T-helper 2 cell (primary cell): ENCODE measurements at regions not wholly inside any gene's neighbourhood (a gene's known extent, or its start where the extent isn't known, plus 50 kb on each side); places are given as distances from the start of the nearest gene placed in this dataset.

Experiments used
- DNase-seq, 5 experiments: peaks; one replicate each; pipeline versions ENCODE4 v3.0.0 to v3.0.0-alpha.2; 2012 to 2022

GRCh38 chr7:156175003-156175402 lies 362.7 kb upstream of the SHH start:
- DNase-seq: no peak

GRCh38 chr7:156174428-156174827 lies 362.2 kb upstream of the SHH start:
- no peak for DNase-seq

- DNase-seq: no peak
Observed at GRCh38 chr7:156173748-156174353, 361.6 kb upstream of the SHH start.

- DNase-seq: no peak
Observed at GRCh38 chr7:156173346-156173745, 361.1 kb upstream of the SHH start.

- DNase-seq: no peak
Observed at GRCh38 chr7:156172638-156173037, 360.4 kb upstream of the SHH start.

- no peak for DNase-seq
Observed at GRCh38 chr7:156169474-156170370, 357.5 kb upstream of the SHH start.

- DNase-seq: no peak
Observed at GRCh38 chr7:156168434-156168833, 356.2 kb upstream of the SHH start.

- DNase-seq: no peak
Observed at GRCh38 chr7:156167987-156168386, 355.7 kb upstream of the SHH start.

GRCh38 chr7:156167417-156167807 lies 355.1 kb upstream of the SHH start:
- no peak for DNase-seq

GRCh38 chr7:156166692-156167416 lies 354.6 kb upstream of the SHH start:
- DNase-seq: no peak

GRCh38 chr7:156163747-156164146 lies 351.5 kb upstream of the SHH start:
- no peak for DNase-seq

- DNase-seq: no peak
Observed at GRCh38 chr7:156162451-156162850, 350.2 kb upstream of the SHH start.

GRCh38 chr7:156160811-156161210 lies 348.5 kb upstream of the SHH start:
- no peak for DNase-seq

- no peak for DNase-seq
Observed at GRCh38 chr7:156158693-156159092, 346.4 kb upstream of the SHH start.

GRCh38 chr7:156158213-156158612 lies 345.9 kb upstream of the SHH start:
- no peak for DNase-seq

- DNase-seq: no peak
Observed at GRCh38 chr7:156157409-156158012, 345.2 kb upstream of the SHH start.

- no peak for DNase-seq
Observed at GRCh38 chr7:156156734-156157408, 344.6 kb upstream of the SHH start.

- DNase-seq: no peak
Observed at GRCh38 chr7:156155988-156156733, 343.9 kb upstream of the SHH start.

GRCh38 chr7:156153590-156153989 lies 341.3 kb upstream of the SHH start:
- no peak for DNase-seq

- no peak for DNase-seq
Observed at GRCh38 chr7:156152390-156152789, 340.1 kb upstream of the SHH start.

GRCh38 chr7:156151658-156152057 lies 339.4 kb upstream of the SHH start:
- no peak for DNase-seq

GRCh38 chr7:156151078-156151477 lies 338.8 kb upstream of the SHH start:
- no peak for DNase-seq
